HG03342 (cell line): ENCODE measurements at regions not wholly inside any gene's neighbourhood (a gene's known extent, or its start where the extent isn't known, plus 50 kb on each side); places are given as distances from the start of the nearest gene placed in this dataset.

Source experiments
- ATAC-seq: cut with Tn5 transposase; IDR thresholded peaks from one replicate; pipeline ENCODE4 v1.9.1; 2021; ENCODE audit warnings: mild to moderate bottlenecking, moderate library complexity; ENCODE audit not compliant: unreplicated experiment

DNA sequence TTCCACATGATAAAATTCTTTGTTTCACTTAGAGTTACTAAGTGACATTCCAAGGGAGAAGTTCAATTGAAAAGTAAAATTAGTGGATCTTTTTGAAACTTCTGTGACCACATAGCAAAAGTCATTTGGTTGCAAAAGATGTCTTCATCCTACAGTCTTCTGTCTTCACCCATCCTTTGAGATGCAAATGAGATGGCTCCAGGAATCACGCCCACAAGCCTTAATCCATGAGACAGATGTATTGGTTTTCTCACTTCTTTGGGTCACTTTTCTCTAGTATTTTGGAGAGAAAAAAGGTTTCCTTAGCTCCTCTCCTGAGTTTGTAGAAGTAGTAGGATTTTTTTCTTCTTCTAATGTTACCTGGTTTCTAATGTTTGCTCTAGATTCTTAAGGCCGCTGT, 259.5 kb upstream of the SLC10A2 start:
- no peak for ATAC-seq

DNA sequence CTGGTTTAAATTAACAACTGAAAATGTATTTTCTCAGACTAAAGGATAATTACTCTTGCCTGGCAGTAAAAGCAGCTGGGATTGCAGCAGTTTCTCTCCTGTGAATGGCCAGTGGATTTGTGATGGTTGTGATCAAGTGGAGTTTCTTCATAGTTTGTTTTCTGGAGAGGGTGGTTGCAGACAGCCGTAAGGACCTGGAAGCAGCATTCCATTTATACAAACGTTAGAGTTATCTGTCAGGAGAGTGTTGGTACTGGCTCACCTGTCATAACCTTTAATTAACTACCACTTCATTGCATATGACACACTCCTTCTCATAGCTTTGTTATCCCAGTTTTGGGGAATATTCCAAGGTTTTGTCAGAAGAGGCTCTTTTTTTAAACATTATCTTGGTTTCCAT, 258.4 kb upstream of the SLC10A2 start:
- no peak for ATAC-seq

GRCh38 chr13:103315711-103316110, 249.5 kb upstream of the SLC10A2 start:
- ATAC-seq = no peak

- ATAC-seq = no peak
Measured at GRCh38 chr13:103312467-103312866, 246.2 kb upstream of the SLC10A2 start.

GRCh38 chr13:103308667-103309066, 242.4 kb upstream of the SLC10A2 start:
- no peak for ATAC-seq

DNA sequence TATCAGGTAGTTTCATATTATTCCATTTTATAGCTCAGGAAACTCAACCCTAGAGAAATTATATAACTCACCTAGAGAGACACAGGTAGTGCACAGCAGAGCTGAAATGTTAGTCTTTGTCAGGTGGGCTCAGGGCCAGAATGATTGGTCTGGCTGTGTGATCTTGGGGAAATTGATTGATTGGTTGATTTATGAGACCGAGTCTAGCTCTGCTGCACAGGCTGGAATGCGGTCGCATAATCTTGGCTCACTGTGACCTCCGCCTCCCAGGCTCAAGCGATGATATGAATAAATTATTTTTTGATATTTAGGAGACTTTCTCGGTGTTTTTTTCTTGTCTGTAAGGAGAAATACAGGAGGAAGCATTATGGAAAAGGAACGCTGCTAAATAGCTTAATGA, 239.9 kb upstream of the SLC10A2 start:
- ATAC-seq = no peak

- no peak for ATAC-seq
Measured at GRCh38 chr13:103303078-103303651, 236.9 kb upstream of the SLC10A2 start.

- ATAC-seq = no peak
Measured at GRCh38 chr13:103302676-103303075, 236.5 kb upstream of the SLC10A2 start.

GRCh38 chr13:103299079-103299478, 232.9 kb upstream of the SLC10A2 start:
- ATAC-seq = no peak

DNA sequence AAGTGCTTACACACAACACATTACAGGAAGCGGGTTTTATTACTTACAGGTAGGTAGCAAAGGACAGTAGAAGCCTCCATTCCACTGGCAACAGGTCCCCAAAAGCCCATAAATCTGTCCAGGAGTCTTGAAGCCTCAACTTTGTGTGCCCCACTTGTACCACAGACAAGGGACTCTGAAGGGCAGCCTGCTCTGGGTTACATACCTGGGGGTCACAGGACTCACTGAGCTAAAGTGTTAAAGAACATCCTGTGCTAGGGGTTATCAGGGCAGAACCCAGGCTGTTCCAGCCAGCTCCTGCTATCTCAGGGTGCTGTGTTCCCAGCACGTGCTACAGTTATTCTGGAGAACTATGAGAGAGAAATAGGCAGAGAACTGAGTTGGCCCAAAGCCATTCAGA, 230.9 kb upstream of the SLC10A2 start:
- ATAC-seq = no peak

DNA sequence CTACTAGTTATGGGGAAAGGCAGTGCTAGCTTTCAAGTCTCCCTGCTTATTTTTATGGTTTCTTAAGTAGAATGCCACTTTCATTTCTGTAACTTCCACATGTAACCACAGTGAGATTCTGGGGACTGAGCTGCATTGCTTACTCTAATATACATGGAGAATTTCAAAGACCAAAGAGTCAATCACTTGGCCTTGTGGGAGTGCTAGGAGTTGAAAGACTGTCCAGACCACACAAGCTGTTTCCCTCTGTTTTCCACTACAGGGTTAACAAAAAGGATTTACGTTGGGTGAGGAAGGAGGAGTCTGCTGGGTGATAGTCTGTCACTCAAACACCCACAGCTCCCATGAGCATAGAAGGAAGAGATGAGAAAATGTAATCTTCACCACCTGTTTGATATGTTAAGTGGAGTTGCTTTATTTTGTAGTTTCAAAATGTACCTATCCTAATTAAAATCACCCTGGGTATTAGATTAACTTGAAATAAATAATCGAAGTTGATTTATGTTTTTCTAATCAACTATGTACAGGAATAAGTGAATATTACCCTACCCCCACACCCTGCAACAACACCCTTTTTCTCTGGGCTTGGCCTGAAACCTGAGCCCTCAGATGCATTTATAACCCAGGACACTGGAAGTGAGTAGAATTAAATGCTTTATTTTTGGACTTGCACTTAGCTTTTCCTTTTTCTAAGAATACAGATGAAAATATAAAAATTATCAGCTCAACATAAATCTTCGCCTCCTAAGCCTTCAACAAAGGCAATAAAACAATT, 225.8 kb upstream of the SLC10A2 start:
- ATAC-seq = no peak

GRCh38 chr13:103291226-103291625, 225.0 kb upstream of the SLC10A2 start:
- ATAC-seq = no peak

- no peak for ATAC-seq
Measured at GRCh38 chr13:103289681-103290080, 223.5 kb upstream of the SLC10A2 start.

DNA sequence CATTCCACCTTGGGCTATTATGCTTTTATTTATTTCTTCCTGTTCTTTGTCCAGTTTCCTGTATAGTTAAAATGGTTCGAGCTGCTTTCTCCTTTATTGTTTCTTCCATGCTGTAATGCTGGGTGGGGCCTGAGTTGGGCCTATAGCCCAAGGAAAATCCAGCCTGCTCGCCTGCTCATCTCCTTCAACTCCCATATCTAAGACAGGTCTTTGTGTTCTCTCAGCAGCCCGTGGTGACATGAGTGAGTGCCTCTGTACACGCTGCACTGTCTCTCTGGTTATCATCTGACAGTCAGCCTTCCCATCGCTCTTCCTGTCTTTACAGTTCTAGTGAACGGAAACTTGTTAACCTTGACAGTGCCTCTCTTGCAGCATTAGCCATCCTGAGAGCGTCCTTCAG, 221.9 kb upstream of the SLC10A2 start:
- ATAC-seq = no peak

DNA sequence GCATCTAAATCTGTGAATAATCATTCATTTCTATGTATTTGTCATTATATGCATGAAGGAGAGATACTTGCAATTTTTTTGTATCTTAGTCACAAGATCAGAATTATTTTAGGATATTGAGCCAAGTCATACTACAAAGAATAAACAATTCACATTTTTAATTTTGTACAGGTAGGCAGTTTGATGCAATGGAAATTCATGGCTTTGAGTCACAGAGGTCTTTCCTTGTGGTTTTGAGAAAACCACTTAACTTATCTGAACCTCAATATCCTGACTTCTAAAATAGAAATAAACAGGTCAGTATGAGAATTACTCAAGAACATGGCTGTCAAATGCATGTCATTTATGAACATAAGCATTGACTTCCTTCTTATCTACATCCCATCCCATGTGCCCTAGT, 221.4 kb upstream of the SLC10A2 start:
- ATAC-seq = no peak

DNA sequence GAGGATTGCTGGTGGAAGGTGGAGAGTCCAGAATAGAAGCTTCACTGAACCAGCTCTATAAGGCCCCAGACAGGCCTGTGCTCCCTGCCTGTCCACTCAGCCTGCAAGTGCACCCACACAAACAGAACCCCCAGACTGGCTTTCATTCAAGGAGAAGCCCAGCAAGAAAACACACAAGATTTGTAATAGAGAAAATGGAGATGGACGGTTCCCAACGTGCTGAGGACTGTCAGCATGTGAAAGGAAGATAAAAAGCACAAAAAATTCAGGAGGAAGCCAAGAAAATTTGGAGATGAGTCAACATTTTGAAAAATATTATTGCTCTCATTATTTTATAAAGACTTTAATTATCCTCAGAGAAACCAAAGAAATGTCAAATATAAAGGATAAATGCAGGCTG, 218.2 kb upstream of the SLC10A2 start:
- no peak for ATAC-seq

- no peak for ATAC-seq
Measured at GRCh38 chr13:103283451-103283820, 217.2 kb upstream of the SLC10A2 start.

DNA sequence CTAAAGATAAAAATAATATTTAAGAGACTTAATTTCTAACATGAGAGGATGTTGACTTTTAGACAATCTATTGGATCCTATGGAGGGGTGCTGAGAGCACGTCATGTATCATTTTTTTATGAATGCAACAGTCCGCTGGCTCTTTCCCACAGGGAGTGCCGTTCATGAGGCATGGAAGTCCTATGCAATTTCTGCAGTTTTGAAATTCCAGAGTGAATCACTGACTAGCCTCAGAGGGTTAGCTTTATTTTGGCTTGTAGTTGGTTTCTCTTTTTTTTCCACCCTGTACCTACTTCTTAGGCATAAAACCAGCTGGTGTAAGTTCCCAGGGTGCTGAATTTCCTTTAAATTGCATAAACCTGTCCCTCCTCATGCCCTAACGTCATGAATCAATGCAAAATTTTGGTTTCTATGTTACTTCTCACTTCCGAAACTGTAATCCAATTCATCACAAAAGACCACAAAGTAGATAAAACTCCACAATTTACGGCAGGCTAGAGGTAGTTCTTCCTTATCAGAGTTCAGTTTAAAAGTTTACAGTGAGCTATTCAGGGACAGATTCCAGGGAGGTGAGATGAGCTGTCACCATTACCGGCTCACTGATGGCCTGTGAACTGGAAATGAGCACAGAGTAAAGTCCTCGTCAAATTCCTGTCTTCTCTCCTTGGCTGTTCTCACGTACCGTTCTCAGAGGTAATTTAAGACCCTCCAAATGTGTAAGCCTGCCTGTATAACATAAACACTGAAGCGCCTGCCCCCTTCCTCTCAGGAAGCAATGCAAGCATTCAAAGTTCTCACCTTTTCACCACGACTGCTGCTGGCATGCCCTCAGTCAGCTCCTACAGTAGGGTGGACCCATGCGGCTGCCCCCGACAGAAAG, 216.6 kb upstream of the SLC10A2 start:
- no peak for ATAC-seq

DNA sequence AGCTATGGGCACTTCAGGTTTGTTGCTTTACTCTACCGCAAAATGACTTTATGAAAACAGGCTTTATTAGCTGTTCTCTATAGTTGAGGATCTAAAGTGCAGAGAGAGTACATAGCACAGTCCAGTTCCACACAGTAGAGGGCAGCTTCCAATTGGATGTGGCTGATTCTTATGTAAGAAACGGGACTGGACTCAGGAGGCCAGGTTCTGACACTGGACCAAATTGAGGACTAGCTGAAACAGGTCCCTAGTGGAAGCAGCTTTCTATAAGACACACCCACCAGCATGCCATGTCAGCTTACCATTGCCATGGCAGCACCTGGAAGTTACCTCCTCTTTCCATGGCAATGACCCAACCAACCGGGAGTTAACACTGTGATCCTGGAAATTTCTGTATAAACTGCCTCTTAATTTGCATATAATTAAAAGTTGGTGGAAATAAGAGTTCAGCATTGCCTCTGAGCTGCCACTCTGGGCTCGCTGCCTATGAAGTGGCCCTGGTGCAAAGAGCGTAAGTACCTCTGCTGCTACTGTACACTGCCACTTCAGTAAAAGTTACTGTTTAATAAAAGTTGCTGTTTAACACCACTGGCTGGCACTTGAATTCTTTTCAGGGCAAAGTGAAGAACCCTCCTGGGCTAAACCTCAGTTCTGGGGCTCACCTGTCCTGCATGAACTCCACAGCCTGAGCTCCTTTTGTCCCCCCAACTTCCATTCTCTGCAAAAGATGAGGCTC, 211.9 kb upstream of the SLC10A2 start:
- no peak for ATAC-seq

GRCh38 chr13:103276775-103277498, 210.7 kb upstream of the SLC10A2 start:
- peak; percentile 95 for ATAC-seq

DNA sequence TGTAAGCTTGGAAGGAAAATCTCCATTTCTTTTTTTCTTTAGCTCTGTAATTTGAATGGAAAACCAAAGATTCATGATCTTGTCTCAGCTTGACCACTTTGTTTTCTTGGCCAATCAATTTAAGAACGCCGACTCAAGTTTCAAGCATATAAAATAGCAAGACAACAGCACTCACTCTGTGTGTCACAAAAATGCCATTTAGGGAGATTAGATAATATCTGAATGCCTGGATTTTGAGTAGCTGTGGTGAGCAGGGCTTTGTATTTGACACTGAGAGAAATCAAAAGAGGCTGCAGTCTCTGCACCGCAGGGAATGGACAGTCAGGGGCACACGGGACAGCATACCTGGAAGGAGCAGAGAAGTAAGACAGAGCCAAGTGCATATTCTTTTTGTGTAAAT, 209.5 kb upstream of the SLC10A2 start:
- no peak for ATAC-seq
